ENCODE measurements at regions not wholly inside any gene's neighbourhood (a gene's known extent, or its start where the extent isn't known, plus 50 kb on each side); places are given as distances from the start of the nearest gene placed in this dataset.

- no peak for TF ChIP-seq CTCF (IDR thresholded peaks at IDR 0.05; ENCODE audit: insufficient read depth, low read length, poor library complexity, severe bottlenecking)
- H3K27me3 ChIP-seq (replicated peaks; ENCODE audit: control insufficient read depth, insufficient read depth, low read length): no peaks in the 10 kb centered on the region
- no peaks in the 10 kb centered on the region for H3K36me3 ChIP-seq (ENCODE audit: control insufficient read depth, insufficient read depth, low read length)
- DNase-seq (ENCODE audit: extremely low read depth, insufficient read length): no peak
- no peak overlapping the region for H3K4me3 ChIP-seq (replicated peaks; ENCODE audit: low read depth, low read length)
Observed at GRCh38 chr6:103167345-103168071, 1692.2 kb downstream of the HACE1 start.

GRCh38 chr6:103154779-103155572 lies 1704.7 kb downstream of the HACE1 start:
- H3K4me3 ChIP-seq (replicated peaks; ENCODE audit: low read depth, low read length): no peak overlapping the region
- H3K36me3 ChIP-seq (ENCODE audit: control insufficient read depth, insufficient read depth, low read length): no peaks in the 10 kb centered on the region
- H3K27me3 ChIP-seq (replicated peaks; ENCODE audit: control insufficient read depth, insufficient read depth, low read length): no peaks in the 10 kb centered on the region
- no peak for TF ChIP-seq CTCF (IDR thresholded peaks at IDR 0.05; ENCODE audit: insufficient read depth, low read length, poor library complexity, severe bottlenecking)
- DNase-seq (ENCODE audit: extremely low read depth, insufficient read length): no peak

GRCh38 chr6:103153016-103153415 lies 1706.7 kb downstream of the HACE1 start:
- H3K4me3 ChIP-seq (replicated peaks; ENCODE audit: low read depth, low read length): no peak overlapping the region
- DNase-seq (ENCODE audit: extremely low read depth, insufficient read length): no peak
- no peaks in the 10 kb centered on the region for H3K27me3 ChIP-seq (replicated peaks; ENCODE audit: control insufficient read depth, insufficient read depth, low read length)
- no peak for TF ChIP-seq CTCF (IDR thresholded peaks at IDR 0.05; ENCODE audit: insufficient read depth, low read length, poor library complexity, severe bottlenecking)
- no peaks in the 10 kb centered on the region for H3K36me3 ChIP-seq (ENCODE audit: control insufficient read depth, insufficient read depth, low read length)

GRCh38 chr6:103142902-103143301 lies 1716.8 kb downstream of the HACE1 start:
- H3K36me3 ChIP-seq (ENCODE audit: control insufficient read depth, insufficient read depth, low read length): no peaks in the 10 kb centered on the region
- DNase-seq (ENCODE audit: extremely low read depth, insufficient read length): no peak
- H3K4me3 ChIP-seq (replicated peaks; ENCODE audit: low read depth, low read length): no peak overlapping the region
- H3K27me3 ChIP-seq (replicated peaks; ENCODE audit: control insufficient read depth, insufficient read depth, low read length): no peaks in the 10 kb centered on the region
- TF ChIP-seq CTCF (IDR thresholded peaks at IDR 0.05; ENCODE audit: insufficient read depth, low read length, poor library complexity, severe bottlenecking): no peak

- no peaks in the 10 kb centered on the region for H3K27me3 ChIP-seq (replicated peaks; ENCODE audit: control insufficient read depth, insufficient read depth, low read length)
- no peak for TF ChIP-seq CTCF (IDR thresholded peaks at IDR 0.05; ENCODE audit: insufficient read depth, low read length, poor library complexity, severe bottlenecking)
- H3K36me3 ChIP-seq (ENCODE audit: control insufficient read depth, insufficient read depth, low read length): no peaks in the 10 kb centered on the region
- H3K4me3 ChIP-seq (replicated peaks; ENCODE audit: low read depth, low read length): no peak overlapping the region
- no peak for DNase-seq (ENCODE audit: extremely low read depth, insufficient read length)
Observed at GRCh38 chr6:103140308-103141027, 1719.3 kb downstream of the HACE1 start.
